Mesothelial cell of epicardium (in vitro differentiated cells): ENCODE measurements at regions not wholly inside any gene's neighbourhood (a gene's known extent, or its start where the extent isn't known, plus 50 kb on each side); places are given as distances from the start of the nearest gene placed in this dataset.
A peak's percentile ranks its signal among the peaks of the same experiment; 100 is the strongest.

Source experiments
- DNase-seq, 2 experiments: peaks; one replicate each; pipeline ENCODE4 v3.0.0; 2021; ENCODE audit warnings: low spot score in 2 of 2; ENCODE audit not compliant: unreplicated experiment in 2 of 2
- H3K27ac Mint-ChIP-seq: 2 replicates; pipeline ENCODE4 v1.8.0; 2021; ENCODE audit warnings: mixed read lengths
- H3K27me3 Mint-ChIP-seq: 2 replicates; pipeline ENCODE4 v1.8.0; 2021; ENCODE audit warnings: low read depth, mixed read lengths
- H3K36me3 Mint-ChIP-seq: 2 replicates; pipeline ENCODE4 v1.8.0; 2021; ENCODE audit warnings: mixed read lengths
- H3K4me1 Mint-ChIP-seq: 2 replicates; pipeline ENCODE4 v1.8.0; 2021; ENCODE audit warnings: mixed read lengths
- H3K4me3 Mint-ChIP-seq: 2 replicates; pipeline ENCODE4 v1.8.0; 2021; ENCODE audit warnings: mild to moderate bottlenecking, moderate library complexity, mixed read lengths
- H3K9me3 Mint-ChIP-seq: 2 replicates; pipeline ENCODE4 v1.8.0; 2021; ENCODE audit warnings: mixed read lengths
- TF ChIP-seq, protein P1 (sequence below): fragments of 200-600 bp; sonication (generic); IDR thresholded peaks from one replicate; pipeline ENCODE4 v1.5.0; 2021; ENCODE audit warnings: antibody characterized with exemption; ENCODE audit not compliant: unreplicated experiment

DNA sequence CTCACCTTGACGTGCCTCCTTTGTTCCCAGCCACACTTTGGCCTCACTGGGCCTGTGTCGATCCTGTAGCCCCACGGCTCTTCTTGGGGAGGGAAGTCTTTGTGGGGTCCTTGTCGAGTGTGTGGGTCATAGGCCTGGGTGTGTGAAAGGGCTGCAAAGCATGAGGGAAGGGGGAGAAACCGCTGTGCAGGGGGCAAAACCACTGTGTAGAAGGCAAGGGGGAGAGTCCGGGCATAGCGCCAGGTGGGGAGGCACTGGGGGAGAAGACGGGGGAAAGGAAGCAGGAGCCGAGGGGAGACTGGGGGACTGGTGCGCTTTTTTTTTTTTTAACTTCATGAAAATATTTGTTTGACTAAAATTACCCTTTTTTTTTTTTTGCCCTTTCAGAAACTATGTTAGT is 65.1 kb upstream of the RASD2 start:
- Mint-ChIP-seq H3K27ac (no peak overlapping the region), H3K36me3 (peaks cover 2% of the 10 kb centered on the region), H3K4me3 (no peak overlapping the region), H3K4me1 (peaks cover 45% of the 10 kb centered on the region), H3K9me3 (peaks cover 10% of the 10 kb centered on the region), H3K27me3 (no peaks in the 10 kb centered on the region)
- DNase-seq = no peak
- TF ChIP-seq, protein P1, sequence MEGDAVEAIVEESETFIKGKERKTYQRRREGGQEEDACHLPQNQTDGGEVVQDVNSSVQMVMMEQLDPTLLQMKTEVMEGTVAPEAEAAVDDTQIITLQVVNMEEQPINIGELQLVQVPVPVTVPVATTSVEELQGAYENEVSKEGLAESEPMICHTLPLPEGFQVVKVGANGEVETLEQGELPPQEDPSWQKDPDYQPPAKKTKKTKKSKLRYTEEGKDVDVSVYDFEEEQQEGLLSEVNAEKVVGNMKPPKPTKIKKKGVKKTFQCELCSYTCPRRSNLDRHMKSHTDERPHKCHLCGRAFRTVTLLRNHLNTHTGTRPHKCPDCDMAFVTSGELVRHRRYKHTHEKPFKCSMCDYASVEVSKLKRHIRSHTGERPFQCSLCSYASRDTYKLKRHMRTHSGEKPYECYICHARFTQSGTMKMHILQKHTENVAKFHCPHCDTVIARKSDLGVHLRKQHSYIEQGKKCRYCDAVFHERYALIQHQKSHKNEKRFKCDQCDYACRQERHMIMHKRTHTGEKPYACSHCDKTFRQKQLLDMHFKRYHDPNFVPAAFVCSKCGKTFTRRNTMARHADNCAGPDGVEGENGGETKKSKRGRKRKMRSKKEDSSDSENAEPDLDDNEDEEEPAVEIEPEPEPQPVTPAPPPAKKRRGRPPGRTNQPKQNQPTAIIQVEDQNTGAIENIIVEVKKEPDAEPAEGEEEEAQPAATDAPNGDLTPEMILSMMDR = no peak

DNA sequence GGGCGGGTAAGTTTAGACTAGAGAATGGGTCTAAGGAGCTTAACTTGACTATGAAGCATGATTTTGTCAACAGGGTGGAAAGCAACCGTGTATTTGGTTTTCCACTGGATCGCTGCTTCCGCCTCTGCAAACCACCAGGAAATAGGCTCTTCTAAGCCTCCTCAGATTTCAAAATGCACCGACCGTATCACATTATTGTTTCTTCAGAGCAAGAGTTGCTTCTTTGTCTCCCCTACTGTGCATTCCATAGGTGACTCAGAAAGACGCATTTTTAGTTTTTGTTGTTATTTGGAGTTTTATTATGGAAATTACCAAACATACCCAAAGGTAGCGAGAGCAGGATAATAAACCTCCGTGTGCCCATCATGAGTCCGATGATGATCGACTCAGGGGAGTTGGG is 64.3 kb upstream of the RASD2 start:
- Mint-ChIP-seq H3K27ac (no peak overlapping the region), H3K36me3 (peaks cover 2% of the 10 kb centered on the region), H3K9me3 (peaks cover 4% of the 10 kb centered on the region), H3K4me3 (no peak overlapping the region), H3K27me3 (no peaks in the 10 kb centered on the region), H3K4me1 (peaks cover 53% of the 10 kb centered on the region)
- TF ChIP-seq, protein P1 = no peak
- DNase-seq = no peak

DNA sequence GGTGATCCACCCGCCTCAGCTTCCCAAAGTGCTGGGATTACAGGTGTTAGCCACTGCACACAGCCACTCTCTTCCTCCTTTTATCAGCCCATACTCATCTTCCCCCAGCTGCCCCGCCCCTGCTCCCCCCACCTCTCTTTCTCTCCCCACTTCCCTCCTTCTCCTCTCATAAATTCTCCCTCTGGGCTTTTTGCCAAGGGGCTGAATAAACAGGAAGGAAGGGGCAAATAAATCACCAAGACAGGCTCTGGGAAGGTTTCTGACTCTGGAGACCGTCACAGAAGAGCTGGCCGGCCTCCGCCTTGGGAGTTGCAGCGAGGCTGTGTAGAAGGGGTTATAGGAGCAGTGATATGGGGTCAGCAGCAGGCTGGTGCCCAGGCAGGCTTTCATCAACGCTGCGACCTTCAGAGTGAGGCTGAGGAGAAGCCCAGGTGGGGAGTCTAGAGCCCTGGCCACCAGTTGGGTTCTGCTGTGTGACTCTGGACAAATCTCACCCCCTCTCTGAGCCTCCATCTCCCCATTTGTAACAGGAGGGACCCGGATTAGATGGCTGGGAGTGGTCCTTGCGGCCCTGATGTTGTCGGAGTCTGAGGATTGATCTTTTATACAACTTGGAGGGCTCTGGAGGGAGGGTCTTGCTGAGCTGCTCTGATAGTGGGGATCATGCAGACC is 62.6 kb upstream of the RASD2 start:
- Mint-ChIP-seq H3K27ac (peak overlapping the region; percentile 90), H3K27me3 (peaks cover 1% of the 10 kb centered on the region), H3K9me3 (no peaks in the 10 kb centered on the region), H3K4me1 (peaks cover 54% of the 10 kb centered on the region), H3K4me3 (peak overlapping the region; percentile 3), H3K36me3 (no peaks in the 10 kb centered on the region)
- peak; percentile 67 to 74 for DNase-seq
- TF ChIP-seq, protein P1 = no peak

DNA sequence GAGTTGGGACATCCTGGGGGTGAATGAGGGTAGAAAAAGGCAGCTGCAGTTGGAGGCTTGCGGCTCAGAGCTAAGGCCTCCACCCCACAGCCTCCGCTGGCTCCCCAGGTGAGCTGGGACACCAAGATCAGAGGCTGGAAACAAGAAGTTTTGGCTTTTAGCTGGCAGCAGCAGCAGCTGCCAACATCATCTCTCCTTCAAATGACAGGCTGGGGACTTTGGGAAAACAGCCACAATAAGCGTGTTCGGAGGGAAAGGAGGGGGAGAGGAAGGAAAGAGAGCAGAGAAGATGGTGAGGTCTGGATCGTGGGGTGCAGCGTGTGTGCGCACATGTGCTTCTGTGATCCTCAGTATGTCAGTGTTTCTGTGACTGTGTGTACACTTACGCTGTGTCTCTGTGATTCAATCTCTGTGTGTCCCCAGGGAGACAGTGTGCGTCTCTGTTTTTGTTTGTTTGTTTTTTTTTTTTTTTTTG is 62.0 kb upstream of the RASD2 start:
- Mint-ChIP-seq H3K9me3 (no peaks in the 10 kb centered on the region), H3K27me3 (peaks cover 2% of the 10 kb centered on the region), H3K27ac (peak overlapping the region; percentile 43), H3K36me3 (no peaks in the 10 kb centered on the region), H3K4me3 (no peak overlapping the region), H3K4me1 (peaks cover 54% of the 10 kb centered on the region)
- no peak for DNase-seq
- TF ChIP-seq, protein P1 = no peak

DNA sequence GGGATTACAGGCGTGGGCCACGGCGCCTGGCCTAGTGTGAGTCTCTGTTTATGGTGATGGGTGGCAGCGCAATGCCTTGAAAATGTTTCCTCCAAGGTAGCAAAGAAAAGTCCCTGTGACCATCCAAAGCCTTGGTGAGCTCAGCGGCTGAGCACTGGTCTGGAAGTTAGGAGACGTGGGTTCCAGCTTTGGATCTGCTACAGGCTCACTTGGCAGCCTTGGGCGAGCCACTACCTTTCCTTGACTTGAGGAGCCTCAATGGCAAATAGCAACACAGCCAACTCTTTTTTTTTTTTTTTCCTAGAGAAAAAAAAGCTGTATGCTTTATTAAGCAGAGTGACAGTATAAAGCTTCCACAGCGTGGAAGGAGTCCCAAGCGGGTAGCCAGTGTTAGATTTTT is 61.3 kb upstream of the RASD2 start:
- Mint-ChIP-seq H3K4me1 (peaks cover 54% of the 10 kb centered on the region), H3K27me3 (peaks cover 2% of the 10 kb centered on the region)
- no peak for DNase-seq

More for the DNA sequence above, 61.3 kb upstream of the RASD2 start:
- Mint-ChIP-seq H3K27ac (no peak overlapping the region), H3K36me3 (no peaks in the 10 kb centered on the region), H3K9me3 (no peaks in the 10 kb centered on the region), H3K4me3 (no peak overlapping the region)
- TF ChIP-seq, protein P1 = no peak
